HCT116 (cell line): ENCODE measurements at regions not wholly inside any gene's neighbourhood (a gene's known extent, or its start where the extent isn't known, plus 50 kb on each side); places are given as distances from the start of the nearest gene placed in this dataset.

ENCODE experiments used
- ATF3 ChIP-seq: IDR thresholded peaks from 2 replicates; pipeline ENCODE4 v1.6.1; 2012
- CEBPB ChIP-seq: IDR thresholded peaks from 2 replicates; pipeline ENCODE4 v1.6.1; 2012; ENCODE audit warnings: low read depth
- CTCF ChIP-seq, 3 experiments: fragments of 200-600 bp in 1 of 3; sonication (generic) in 1 of 3; IDR thresholded peaks in 2 of 3; conservative IDR thresholded peaks in 1 of 3; 2 replicates each; pipeline ENCODE4 v1.5.1; 2012 to 2017; ENCODE audit warnings: low read depth in 2 of 3, low read length in 2 of 3, antibody characterized with exemption in 1 of 3, borderline replicate concordance in 1 of 3, control low read depth in 1 of 3, mild to moderate bottlenecking in 1 of 3, mixed read lengths in 1 of 3, mixed run types in 1 of 3, moderate library complexity in 1 of 3; ENCODE audit not compliant: insufficient read depth in 1 of 3
- EGR1 ChIP-seq: IDR thresholded peaks from 2 replicates; pipeline ENCODE4 v1.6.1; 2012; ENCODE audit warnings: low read depth
- EZH2 ChIP-seq: fragments of 200-600 bp; sonication (generic); IDR thresholded peaks from 2 replicates; pipeline ENCODE4 v1.6.1; 2017; ENCODE audit warnings: antibody characterized with exemption, mixed run types
- EZH2phosphoT487 ChIP-seq: fragments of 200-600 bp; IDR thresholded peaks from 2 replicates; pipeline ENCODE4 v1.6.1; 2018; ENCODE audit warnings: antibody characterized with exemption, borderline replicate concordance
- FOSL1 ChIP-seq: IDR thresholded peaks from 2 replicates; pipeline ENCODE4 v1.6.1; 2012; ENCODE audit warnings: low read depth
- MAX ChIP-seq: IDR thresholded peaks from 2 replicates; pipeline ENCODE4 v1.6.1; 2012
- POLR2A ChIP-seq: IDR thresholded peaks from 2 replicates; pipeline ENCODE4 v1.7.0; 2011; ENCODE audit warnings: borderline replicate concordance; ENCODE audit not compliant: insufficient read depth, insufficient read length; ENCODE audit errors: extremely low read depth
- POLR2AphosphoS5 ChIP-seq: IDR thresholded peaks from 2 replicates; pipeline ENCODE4 v1.6.1; 2011; ENCODE audit warnings: mild to moderate bottlenecking, low read depth, low read length, moderate library complexity
- RAD21 ChIP-seq: IDR thresholded peaks from 2 replicates; pipeline ENCODE4 v1.6.1; 2012; ENCODE audit warnings: low read depth, mild to moderate bottlenecking
- REST ChIP-seq: IDR thresholded peaks from 2 replicates; pipeline ENCODE4 v1.6.1; 2012; ENCODE audit warnings: low read depth
- SIN3A ChIP-seq: IDR thresholded peaks from 2 replicates; pipeline ENCODE4 v1.6.1; 2012; ENCODE audit warnings: low read depth
- SP1 ChIP-seq: IDR thresholded peaks from 2 replicates; pipeline ENCODE4 v1.6.1; 2012; ENCODE audit warnings: low read depth

- TF ChIP-seq FOSL1 (no peak), CTCF (IDR thresholded peaks at IDR 0.05 in 2 of 3, conservative IDR thresholded peaks at IDR 0.05 in 1 of 3; ENCODE audit: borderline replicate concordance in 1 of 3, insufficient read depth in 1 of 3, low read depth in 2 of 3, low read length in 2 of 3) (no peak), REST (no peak), EGR1 (no peak), SP1 (no peak), MAX (no peak), POLR2AphosphoS5 (no peak), EZH2phosphoT487 (no peak), RAD21 (no peak), CEBPB (no peak), ATF3 (no peak), EZH2 (no peak), SIN3A (no peak), POLR2A (no peak)
Measured at GRCh38 chr6:159427335-159427734, 258.1 kb downstream of the FNDC1 start.
